HepG2 (cell line): ENCODE measurements at regions not wholly inside any gene's neighbourhood (a gene's known extent, or its start where the extent isn't known, plus 50 kb on each side); places are given as distances from the start of the nearest gene placed in this dataset.

ENCODE experiments used
- ATAC-seq: fragments of 200-7000 bp; cut with Tn5 transposase; 3 replicates; pipeline ENCODE4 v1.9.1; 2020; ENCODE audit warnings: mild to moderate bottlenecking, moderate library complexity
- BruUV-seq: library from RNA; stranded (reverse); fragments of 400-500 nt; replicated peaks from 2 replicates; lab custom pipeline; 2021; lab: Mats Ljungman, UMichigan
- CTCF ChIA-PET: fragments of 300-600 bp; formaldehyde crosslinking; extraction: SDS; loops from one replicate; lab custom pipeline; 2021; ENCODE audit warnings: low total read pairs, inconsistent platforms, low intra/inter-chr PET ratio; lab: Yijun Ruan, JAX
- POLR2A ChIA-PET: fragments of 350-600 bp; sonication (Branson Sonifier 250); formaldehyde crosslinking; loops from one replicate; lab custom pipeline; 2020; ENCODE audit warnings: antibody characterized with exemption, inconsistent platforms; lab: Yijun Ruan, JAX
- DNase-seq: peaks from one replicate; pipeline ENCODE4 v3.0.0-alpha.2; 2015; ENCODE audit warnings: low spot score
- FAIRE-seq: peaks from 3 replicates; lab custom pipeline; 2011; peaks lifted over from hg19 to GRCh38; lab: Jason Lieb, UNC
- H2AFZ ChIP-seq: one replicate; pipeline ENCODE4 v1.6.1; 2011; ENCODE audit warnings: low read length, inconsistent platforms
- H3K27ac ChIP-seq: fragments of 300-600 bp; 3 replicates; pipeline ENCODE4 v1.8.0; 2011; ENCODE audit warnings: mixed run types, mild to moderate bottlenecking, mixed read lengths, low read length, inconsistent platforms; ENCODE audit not compliant: insufficient read depth; ENCODE audit errors: extremely low read length
- H3K27me3 ChIP-seq, 2 experiments: fragments of 200-600 bp in 1 of 2; 2 replicates in 1 of 2; 3 replicates in 1 of 2; pipeline versions ENCODE4 v1.6.0 to v1.8.0; 2011; ENCODE audit warnings: low read length in 2 of 2, mild to moderate bottlenecking in 2 of 2, moderate library complexity in 2 of 2, inconsistent platforms in 1 of 2; ENCODE audit not compliant: insufficient read depth in 2 of 2, control insufficient read depth in 1 of 2
- H3K36me3 ChIP-seq, 2 experiments: fragments of 200-600 bp in 1 of 2; replicated peaks in 1 of 2; 2 replicates in 1 of 2; 3 replicates in 1 of 2; pipeline versions ENCODE4 v1.5.1 to v1.8.0; 2011; ENCODE audit warnings: low read length in 2 of 2, inconsistent platforms in 1 of 2; ENCODE audit not compliant: insufficient read depth in 2 of 2, control insufficient read depth in 1 of 2
- H3K4me1 ChIP-seq: 2 replicates; pipeline ENCODE4 v1.5.1; 2012; ENCODE audit warnings: low read length, inconsistent platforms; ENCODE audit not compliant: insufficient read depth
- H3K4me2 ChIP-seq: 2 replicates; pipeline ENCODE4 v1.6.0; 2011; ENCODE audit warnings: low read depth, low read length, inconsistent platforms
- H3K4me3 ChIP-seq, 3 experiments: fragments of 200-600 bp in 1 of 3; sonication (generic), shearing (Covaris generic) in 1 of 3; replicated peaks in 1 of 3; 2 replicates each; pipeline ENCODE4 v1.5.1; 2011 to 2016; ENCODE audit warnings: low read length in 3 of 3, inconsistent platforms in 2 of 3, low read depth in 2 of 3, mild to moderate bottlenecking in 2 of 3, control low read depth in 1 of 3, mixed read lengths in 1 of 3; ENCODE audit not compliant: insufficient read depth in 1 of 3
- H3K79me2 ChIP-seq: one replicate; pipeline ENCODE4 v1.6.1; 2011; ENCODE audit warnings: low read length, inconsistent platforms; ENCODE audit not compliant: insufficient read depth
- H3K9ac ChIP-seq: 2 replicates; pipeline ENCODE4 v1.6.0; 2011; ENCODE audit warnings: mild to moderate bottlenecking, low read depth, low read length, inconsistent platforms; ENCODE audit not compliant: insufficient read depth
- H3K9me3 ChIP-seq: 2 replicates; pipeline ENCODE4 v1.5.1; 2012; ENCODE audit warnings: mild to moderate bottlenecking, low read length
- H4K20me1 ChIP-seq: 2 replicates; pipeline ENCODE4 v1.6.0; 2011; ENCODE audit warnings: inconsistent platforms, mild to moderate bottlenecking, low read length, moderate library complexity; ENCODE audit not compliant: insufficient read depth
- ARNTL ChIP-seq: sonication (generic); formaldehyde crosslinking; IDR thresholded peaks from 2 replicates; pipeline ENCODE4 v1.4.0; 2020; ENCODE audit warnings: mild to moderate bottlenecking, missing genetic modification reagents
- E2F1 ChIP-seq: sonication (generic); formaldehyde crosslinking; IDR thresholded peaks from 2 replicates; pipeline ENCODE4 v1.5.0; 2020; ENCODE audit warnings: missing genetic modification reagents
- GLI4 ChIP-seq: sonication (generic); formaldehyde crosslinking; IDR thresholded peaks from 2 replicates; pipeline ENCODE4 v1.5.1; 2020; ENCODE audit warnings: missing genetic modification reagents, mild to moderate bottlenecking, moderate library complexity, borderline replicate concordance
- RERE ChIP-seq: IDR thresholded peaks from 2 replicates; pipeline ENCODE4 v1.6.1; 2016; ENCODE audit warnings: low read depth, missing genetic modification reagents, missing compliant biosample characterization
- ZGPAT ChIP-seq: IDR thresholded peaks from 2 replicates; pipeline ENCODE4 v1.6.1; 2016; ENCODE audit warnings: mild to moderate bottlenecking
- ZMYM3 ChIP-seq: sonication (generic); formaldehyde crosslinking; IDR thresholded peaks from 2 replicates; pipeline ENCODE4 v1.5.1; 2020; ENCODE audit warnings: mild to moderate bottlenecking, missing genetic modification reagents
- ZNF691 ChIP-seq: sonication (generic); formaldehyde crosslinking; IDR thresholded peaks from 2 replicates; pipeline ENCODE4 v1.4.0; 2020; ENCODE audit warnings: missing genetic modification reagents, low read depth, mild to moderate bottlenecking, borderline replicate concordance
- WGBS: methylation state at CpG from one replicate; pipeline ENCODE4 v1.1.6; 2017; ENCODE audit warnings: low lambda C conversion rate; 5-methylcytosine and 5-hydroxymethylcytosine counted together
- in situ Hi-C: cut with HindIII; loops from 2 replicates; pipeline ENCODE4 v1.10.0; 2017; ENCODE audit warnings: low pct_unique_long_range_greater_than_20kb; ENCODE audit not compliant: extremely low pct_ligation_motif_present
- intact Hi-C: fragments of 100-400 bp; cut with micrococcal nuclease; formaldehyde crosslinking; loops from one replicate; pipeline ENCODE4 v1.10.0; 2022; ENCODE audit not compliant: unreplicated experiment

GRCh38 chr3:21055015-21055414 is 696.0 kb downstream of the ZNF385D start (continued):
- TF ChIP-seq ZGPAT (no peak), ZMYM3 (CRISPR knock-in tag) (no peak), ARNTL (no peak)

- H3K9ac ChIP-seq: no peak overlapping the region
- H2AFZ ChIP-seq: no peak overlapping the region
- ChIA-PET CTCF (no interaction called here), POLR2A (no interaction called here)
- DNase-seq (no peak), ATAC-seq (no peak), FAIRE-seq (no peak)
- WGBS: 49% methylated on average over 3 of the region's 3 CpGs
- in situ Hi-C loops: no loop called here
- no peak overlapping the region for H3K27ac ChIP-seq
- H3K9me3 ChIP-seq: peaks cover 89% of the 10 kb centered on the region
- BruUV-seq: no TSS peak
- H3K4me2 ChIP-seq: no peak overlapping the region
- H3K36me3 ChIP-seq: no peaks in the 10 kb centered on the region; a peak in 1 of 5 replicates
- H4K20me1 ChIP-seq: no peaks in the 10 kb centered on the region
- H3K4me1 ChIP-seq: no peaks in the 10 kb centered on the region
- intact Hi-C loops: no loop called here
- H3K4me3 ChIP-seq: no peak overlapping the region
- no peaks in the 10 kb centered on the region for H3K79me2 ChIP-seq
- H3K27me3 ChIP-seq: no peaks in the 10 kb centered on the region
- no peak for TF ChIP-seq E2F1 (CRISPR knock-in tag)
- no peak for TF ChIP-seq ZNF691 (CRISPR knock-in tag)
- TF ChIP-seq RERE (CRISPR knock-in tag): no peak
- TF ChIP-seq GLI4 (CRISPR knock-in tag): no peak
These were observed 696.9 kb downstream of the ZNF385D start for GRCh38 chr3:21054064-21054463.
